HG02973 (cell line): ENCODE measurements at regions not wholly inside any gene's neighbourhood (a gene's known extent, or its start where the extent isn't known, plus 50 kb on each side); places are given as distances from the start of the nearest gene placed in this dataset.

Source experiments
- ATAC-seq: cut with Tn5 transposase; IDR thresholded peaks from one replicate; pipeline ENCODE4 v1.9.1; 2021; ENCODE audit warnings: moderate library complexity; ENCODE audit not compliant: unreplicated experiment

GRCh38 chr20:10986586-10986985 lies 312.8 kb upstream of the JAG1 start:
- no peak for ATAC-seq

- no peak for ATAC-seq
Measured at GRCh38 chr20:10987651-10988383, 314.0 kb upstream of the JAG1 start.

GRCh38 chr20:10990625-10991382 lies 317.0 kb upstream of the JAG1 start:
- ATAC-seq = no peak

- no peak for ATAC-seq
Measured at GRCh38 chr20:10992731-10993130, 318.9 kb upstream of the JAG1 start.

- no peak for ATAC-seq
Measured at GRCh38 chr20:10994991-10995700, 321.3 kb upstream of the JAG1 start.

GRCh38 chr20:10998476-10998875 lies 324.7 kb upstream of the JAG1 start:
- ATAC-seq = no peak

- ATAC-seq = no peak
Measured at GRCh38 chr20:11000416-11000815, 326.6 kb upstream of the JAG1 start.

GRCh38 chr20:11001302-11001701 lies 327.5 kb upstream of the JAG1 start:
- ATAC-seq = no peak

- ATAC-seq = no peak
Measured at GRCh38 chr20:11001764-11002540, 328.2 kb upstream of the JAG1 start.

- no peak for ATAC-seq
Measured at GRCh38 chr20:11003341-11003740, 329.5 kb upstream of the JAG1 start.

GRCh38 chr20:11008444-11009033 lies 334.7 kb upstream of the JAG1 start:
- ATAC-seq = no peak

- ATAC-seq = no peak
Measured at GRCh38 chr20:11011653-11012052, 337.9 kb upstream of the JAG1 start.

- no peak for ATAC-seq
Measured at GRCh38 chr20:11012975-11013374, 339.2 kb upstream of the JAG1 start.

GRCh38 chr20:11013801-11014200 lies 340.0 kb upstream of the JAG1 start:
- ATAC-seq = no peak

GRCh38 chr20:11015440-11015839 lies 341.6 kb upstream of the JAG1 start:
- no peak for ATAC-seq

- no peak for ATAC-seq
Measured at GRCh38 chr20:11017446-11017845, 343.6 kb upstream of the JAG1 start.

GRCh38 chr20:11018668-11019170 lies 344.9 kb upstream of the JAG1 start:
- ATAC-seq = no peak

GRCh38 chr20:11020712-11021111 lies 346.9 kb upstream of the JAG1 start:
- no peak for ATAC-seq

- ATAC-seq = no peak
Measured at GRCh38 chr20:11027224-11027623, 353.4 kb upstream of the JAG1 start.

- no peak for ATAC-seq
Measured at GRCh38 chr20:11030351-11030750, 356.6 kb upstream of the JAG1 start.
